Adrenal gland (tissue), 5 donors: ENCODE measurements at regions not wholly inside any gene's neighbourhood (a gene's known extent, or its start where the extent isn't known, plus 50 kb on each side); places are given as distances from the start of the nearest gene placed in this dataset.

Experiments
- CTCF ChIP-seq, 6 experiments: fragments of 450-650 bp in 4 of 6; fragments of 200-600 bp in 2 of 6; sonication (generic) in 1 of 6; IDR thresholded peaks; 1 replicate in 5 of 6; 2 replicates in 1 of 6; pipeline versions ENCODE4 v1.5.1 to v1.8.0; 2016 to 2021; ENCODE audit warnings: antibody characterized with exemption in 6 of 6, mild to moderate bottlenecking in 2 of 6, moderate library complexity in 1 of 6
- POLR2A ChIP-seq, 2 donors: fragments of 450-650 bp; IDR thresholded peaks; one replicate each; pipeline ENCODE4 v1.6.1; 2017; ENCODE audit warnings: antibody characterized with exemption in 2 of 2, mild to moderate bottlenecking in 2 of 2, moderate library complexity in 1 of 2
- donor health status: DM: no; HTN: no; CAD: no.

DNA sequence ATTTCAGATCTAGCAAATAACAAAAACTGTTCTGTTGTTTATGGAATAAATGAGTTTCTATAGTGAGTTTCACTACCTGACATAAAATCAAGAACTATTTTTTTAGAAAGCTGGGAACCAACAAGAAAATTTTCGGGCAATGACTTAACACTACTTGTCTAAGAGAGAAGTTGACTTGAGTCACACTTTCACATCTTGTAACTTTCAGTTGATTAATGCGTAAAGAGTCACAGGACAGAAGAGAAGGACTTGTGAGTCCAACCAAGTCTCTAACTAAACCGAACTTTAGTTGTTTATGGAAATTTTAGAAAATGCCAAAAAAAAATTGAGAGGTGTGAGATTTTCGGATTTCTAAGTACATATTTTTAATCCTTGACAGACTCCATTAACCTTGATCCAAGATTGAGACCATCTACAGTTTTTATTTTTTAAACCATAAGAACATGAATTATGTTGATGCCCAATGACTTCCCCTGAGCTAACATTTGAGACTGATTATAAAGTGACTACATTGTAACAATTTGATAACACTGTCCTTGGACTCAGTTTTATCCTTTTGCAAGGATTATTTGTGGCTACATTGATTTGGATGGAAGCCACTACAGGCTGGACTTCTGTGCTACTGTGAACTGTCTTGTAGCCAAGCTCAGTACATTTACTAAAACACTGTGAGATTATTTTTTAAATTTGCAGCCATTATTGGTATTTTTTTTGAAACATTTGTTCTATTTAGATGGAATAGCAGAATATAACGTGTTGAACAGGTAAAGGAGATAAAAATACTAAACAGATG, 284.0 kb downstream of the PTPRC start:
- TF ChIP-seq CTCF (IDR thresholded peaks at IDR 0.05) (no peak), POLR2A (IDR thresholded peaks at IDR 0.05) (no peak)
